OCI-LY7 (cell line): ENCODE measurements at regions not wholly inside any gene's neighbourhood (a gene's known extent, or its start where the extent isn't known, plus 50 kb on each side); places are given as distances from the start of the nearest gene placed in this dataset.

Source experiments
- BruUV-seq: library from RNA; stranded (reverse); fragments of 400-500 nt; replicated peaks from 2 replicates; lab custom pipeline; 2021; lab: Mats Ljungman, UMichigan
- CTCF ChIA-PET: fragments of 300-600 bp; sonication (Branson Sonifier 250); formaldehyde crosslinking; loops from one replicate; lab custom pipeline; 2022; ENCODE audit warnings: antibody characterized with exemption; ENCODE audit not compliant: unreplicated experiment; lab: Charles Lee
- POLR2A ChIA-PET: fragments of 300-600 bp; sonication (Branson Sonifier 250); formaldehyde crosslinking; loops from one replicate; lab custom pipeline; 2022; ENCODE audit warnings: antibody characterized with exemption; lab: Charles Lee
- DNase-seq: peaks from one replicate; pipeline ENCODE4 v3.0.0-alpha.2; 2015; ENCODE audit warnings: low spot score
- H2AFZ ChIP-seq: fragments of 200-600 bp; sonication (generic), shearing (Covaris generic); 2 replicates; pipeline ENCODE4 v1.6.1; 2014; ENCODE audit warnings: mild to moderate bottlenecking, antibody characterized with exemption, low read length, moderate library complexity
- H3K27ac ChIP-seq: fragments of 200-600 bp; sonication (generic); 2 replicates; pipeline ENCODE4 v1.5.1; 2014; ENCODE audit warnings: mixed run types, low read depth, mild to moderate bottlenecking, moderate library complexity, low read length, inconsistent platforms; ENCODE audit not compliant: poor library complexity, severe bottlenecking
- H3K36me3 ChIP-seq: fragments of 200-600 bp; sonication (generic); 2 replicates; pipeline ENCODE4 v1.6.1; 2014; ENCODE audit warnings: mild to moderate bottlenecking, antibody characterized with exemption, low read length, moderate library complexity, mixed read lengths; ENCODE audit not compliant: insufficient read depth
- H3K4me1 ChIP-seq: fragments of 200-600 bp; sonication (generic); 2 replicates; pipeline ENCODE4 v1.5.1; 2014; ENCODE audit warnings: mild to moderate bottlenecking, low read length; ENCODE audit not compliant: insufficient read depth, poor library complexity, severe bottlenecking
- H3K4me2 ChIP-seq: fragments of 200-600 bp; sonication (generic); 2 replicates; pipeline ENCODE4 v1.6.1; 2014; ENCODE audit warnings: mild to moderate bottlenecking, low read length
- H3K4me3 ChIP-seq: fragments of 200-600 bp; sonication (generic); 2 replicates; pipeline ENCODE4 v1.5.1; 2014; ENCODE audit warnings: mild to moderate bottlenecking, low read depth, low read length; ENCODE audit not compliant: poor library complexity, severe bottlenecking
- H3K79me2 ChIP-seq: fragments of 200-600 bp; sonication (generic); 2 replicates; pipeline ENCODE4 v1.6.1; 2016; ENCODE audit warnings: low read depth, mild to moderate bottlenecking, low read length, moderate library complexity, mixed read lengths; ENCODE audit not compliant: insufficient read depth
- H3K9me2 ChIP-seq: fragments of 200-600 bp; sonication (generic); 2 replicates; pipeline ENCODE4 v1.6.1; 2016; ENCODE audit warnings: mild to moderate bottlenecking, low read length, mixed read lengths; ENCODE audit not compliant: insufficient read depth
- H3K9me3 ChIP-seq: fragments of 200-600 bp; sonication (generic); 2 replicates; pipeline ENCODE4 v1.6.1; 2014; ENCODE audit warnings: mild to moderate bottlenecking, mixed run types, low read length, mixed read lengths
- H4K20me1 ChIP-seq: fragments of 200-600 bp; sonication (generic); 2 replicates; pipeline ENCODE4 v1.6.1; 2014; ENCODE audit warnings: mild to moderate bottlenecking, antibody characterized with exemption, low read length, moderate library complexity, mixed read lengths; ENCODE audit not compliant: insufficient read depth
- CTCF ChIP-seq: fragments of 200-600 bp; sonication (generic); conservative IDR thresholded peaks from 2 replicates; pipeline ENCODE4 v1.5.1; 2014; ENCODE audit warnings: mild to moderate bottlenecking, antibody characterized with exemption, low read length, moderate library complexity, mixed read lengths
- EZH2phosphoT487 ChIP-seq: fragments of 200-600 bp; sonication (generic); IDR thresholded peaks from 2 replicates; pipeline ENCODE4 v1.6.1; 2018; ENCODE audit warnings: low read depth, borderline replicate concordance, mild to moderate bottlenecking, mixed run types, antibody characterized with exemption, low read length, moderate library complexity, mixed read lengths
- intact Hi-C: fragments of 100-400 bp; cut with micrococcal nuclease; formaldehyde crosslinking; loops from one replicate; pipeline ENCODE4 v1.10.0; 2022; ENCODE audit not compliant: unreplicated experiment

GRCh38 chr2:199216253-199216652, 241.5 kb downstream of the SATB2 start:
- Histone ChIP-seq H2AFZ (peak overlapping the region; percentile 41; the same call in 1 of the 2 replicates), H3K27ac (no peak overlapping the region), H3K4me2 (no peak overlapping the region), H3K9me2 (no peaks in the 10 kb centered on the region), H3K4me1 (peaks cover 6% of the 10 kb centered on the region), H4K20me1 (no peaks in the 10 kb centered on the region), H3K9me3 (peaks cover 25% of the 10 kb centered on the region; the same call in 1 of the 2 replicates), H3K79me2 (no peaks in the 10 kb centered on the region), H3K36me3 (no peaks in the 10 kb centered on the region; the same call in 1 of the 2 replicates), H3K4me3 (no peak overlapping the region)
- intact Hi-C loops = no loop called here
- TF ChIP-seq CTCF = no peak
- TF ChIP-seq EZH2phosphoT487 = no peak
- ChIA-PET CTCF (no interaction called here), POLR2A (interaction anchor here (0.5 kb wide), 1 partner anchor 8 kb away, joined by 3 read pairs; no protein-coding TSS in a partner anchor)
- DNase-seq = peak; percentile 16
- BruUV-seq = no TSS peak

- Histone ChIP-seq H2AFZ (no peak overlapping the region), H3K9me3 (peaks cover 15% of the 10 kb centered on the region; the same call in 1 of the 2 replicates), H3K4me3 (no peak overlapping the region), H4K20me1 (no peaks in the 10 kb centered on the region), H3K79me2 (no peaks in the 10 kb centered on the region), H3K27ac (no peak overlapping the region), H3K4me1 (no peaks in the 10 kb centered on the region), H3K36me3 (no peaks in the 10 kb centered on the region; the same call in 1 of the 2 replicates), H3K4me2 (no peak overlapping the region), H3K9me2 (no peaks in the 10 kb centered on the region)
- TF ChIP-seq CTCF (no peak), EZH2phosphoT487 (no peak)
- no peak for DNase-seq
- BruUV-seq = no TSS peak
- ChIA-PET POLR2A (no interaction called here), CTCF (no interaction called here)
- intact Hi-C loops = no loop called here
These were observed 250.7 kb downstream of the SATB2 start for GRCh38 chr2:199207011-199207410.

GRCh38 chr2:199206536-199206935, 251.2 kb downstream of the SATB2 start:
- H3K9me2 ChIP-seq = no peaks in the 10 kb centered on the region
- no peak overlapping the region for H2AFZ ChIP-seq
- no peaks in the 10 kb centered on the region for H3K79me2 ChIP-seq
- H3K27ac ChIP-seq = no peak overlapping the region
- ChIA-PET POLR2A (no interaction called here), CTCF (no interaction called here)
- no peak overlapping the region for H3K4me2 ChIP-seq
- intact Hi-C loops = no loop called here
- no peaks in the 10 kb centered on the region; the same call in 1 of the 2 replicates for H3K36me3 ChIP-seq
- BruUV-seq = no TSS peak
- H3K9me3 ChIP-seq = peaks cover 10% of the 10 kb centered on the region; the same call in 1 of the 2 replicates
- DNase-seq = no peak
- H3K4me3 ChIP-seq = no peak overlapping the region
- no peaks in the 10 kb centered on the region for H4K20me1 ChIP-seq
- no peaks in the 10 kb centered on the region for H3K4me1 ChIP-seq
- no peak for TF ChIP-seq EZH2phosphoT487
- no peak for TF ChIP-seq CTCF
